Calu3 (cell line): ENCODE measurements at regions not wholly inside any gene's neighbourhood (a gene's known extent, or its start where the extent isn't known, plus 50 kb on each side); places are given as distances from the start of the nearest gene placed in this dataset.

Experiments used
- BruUV-seq: library from RNA; stranded (reverse); fragments of 400-500 nt; replicated peaks from 2 replicates; lab custom pipeline; 2021; lab: Mats Ljungman, UMichigan
- CTCF ChIA-PET: fragments of 300-600 bp; sonication (Branson Sonifier 250); formaldehyde crosslinking; loops from one replicate; lab custom pipeline; 2022; ENCODE audit warnings: antibody characterized with exemption; lab: Charles Lee
- DNase-seq: peaks from one replicate; pipeline ENCODE4 v3.0.0; 2022
- H3K27ac Mint-ChIP-seq: one replicate; pipeline ENCODE4 v1.8.0; 2022; ENCODE audit warnings: mixed read lengths; ENCODE audit not compliant: unreplicated experiment
- H3K27me3 Mint-ChIP-seq: one replicate; pipeline ENCODE4 v1.8.0; 2022; ENCODE audit warnings: mixed read lengths; ENCODE audit not compliant: unreplicated experiment
- H3K36me3 Mint-ChIP-seq: one replicate; pipeline ENCODE4 v1.8.0; 2022; ENCODE audit warnings: mild to moderate bottlenecking, moderate library complexity, mixed read lengths; ENCODE audit not compliant: insufficient read depth, unreplicated experiment
- H3K4me1 Mint-ChIP-seq: one replicate; pipeline ENCODE4 v1.8.0; 2022; ENCODE audit warnings: mild to moderate bottlenecking, low read depth, mixed read lengths; ENCODE audit not compliant: unreplicated experiment
- H3K4me3 Mint-ChIP-seq: one replicate; pipeline ENCODE4 v1.8.0; 2022; ENCODE audit warnings: mild to moderate bottlenecking, low read depth, moderate library complexity, mixed read lengths; ENCODE audit not compliant: unreplicated experiment
- H3K9me3 Mint-ChIP-seq: one replicate; pipeline ENCODE4 v1.8.0; 2022; ENCODE audit warnings: low read depth, mixed read lengths; ENCODE audit not compliant: unreplicated experiment
- intact Hi-C: fragments of 100-400 bp; cut with micrococcal nuclease; formaldehyde crosslinking; loops from one replicate; pipeline ENCODE4 v1.10.0; 2022; ENCODE audit not compliant: unreplicated experiment
- TF ChIP-seq, protein P1 (sequence below): fragments of 200-600 bp; IDR thresholded peaks from one replicate; pipeline ENCODE4 v1.8.0; 2022; ENCODE audit warnings: antibody characterized with exemption; ENCODE audit not compliant: unreplicated experiment

DNA sequence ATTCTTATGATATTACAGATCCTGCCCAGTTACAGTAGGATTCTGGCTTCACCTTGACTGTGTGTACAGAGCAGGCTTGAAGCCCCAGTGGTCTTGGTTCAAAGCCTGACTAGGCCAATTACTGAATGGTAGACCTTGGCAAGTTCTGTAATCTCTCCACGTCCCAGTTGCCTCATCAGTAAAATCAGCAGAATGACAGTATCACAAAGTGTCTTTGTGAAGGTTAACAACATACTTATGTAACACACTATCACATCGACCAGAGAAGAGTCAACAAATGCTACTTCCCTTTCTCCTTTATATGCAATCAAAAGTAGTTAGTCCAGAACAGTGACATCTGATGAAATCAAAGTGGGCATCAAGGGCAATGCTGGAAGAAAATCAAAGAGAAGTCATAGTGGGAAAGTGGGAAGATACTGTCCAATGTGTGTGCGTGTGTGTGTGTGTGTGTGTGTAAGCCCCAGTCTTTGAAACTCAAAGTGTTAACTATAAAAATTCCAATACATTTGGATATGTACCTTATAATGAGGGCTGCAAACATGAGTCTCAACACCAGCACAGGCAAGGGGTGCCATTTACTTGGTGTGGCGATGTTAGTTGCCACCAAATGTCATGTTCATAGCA, 93.5 kb upstream of the EGFLAM start:
- Mint-ChIP-seq H3K27me3 (no peaks in the 10 kb centered on the region), H3K4me3 (no peak overlapping the region), H3K27ac (no peak overlapping the region), H3K9me3 (no peaks in the 10 kb centered on the region), H3K4me1 (peaks cover 9% of the 10 kb centered on the region), H3K36me3 (no peaks in the 10 kb centered on the region)
- TF ChIP-seq, protein P1, sequence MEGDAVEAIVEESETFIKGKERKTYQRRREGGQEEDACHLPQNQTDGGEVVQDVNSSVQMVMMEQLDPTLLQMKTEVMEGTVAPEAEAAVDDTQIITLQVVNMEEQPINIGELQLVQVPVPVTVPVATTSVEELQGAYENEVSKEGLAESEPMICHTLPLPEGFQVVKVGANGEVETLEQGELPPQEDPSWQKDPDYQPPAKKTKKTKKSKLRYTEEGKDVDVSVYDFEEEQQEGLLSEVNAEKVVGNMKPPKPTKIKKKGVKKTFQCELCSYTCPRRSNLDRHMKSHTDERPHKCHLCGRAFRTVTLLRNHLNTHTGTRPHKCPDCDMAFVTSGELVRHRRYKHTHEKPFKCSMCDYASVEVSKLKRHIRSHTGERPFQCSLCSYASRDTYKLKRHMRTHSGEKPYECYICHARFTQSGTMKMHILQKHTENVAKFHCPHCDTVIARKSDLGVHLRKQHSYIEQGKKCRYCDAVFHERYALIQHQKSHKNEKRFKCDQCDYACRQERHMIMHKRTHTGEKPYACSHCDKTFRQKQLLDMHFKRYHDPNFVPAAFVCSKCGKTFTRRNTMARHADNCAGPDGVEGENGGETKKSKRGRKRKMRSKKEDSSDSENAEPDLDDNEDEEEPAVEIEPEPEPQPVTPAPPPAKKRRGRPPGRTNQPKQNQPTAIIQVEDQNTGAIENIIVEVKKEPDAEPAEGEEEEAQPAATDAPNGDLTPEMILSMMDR: no peak
- DNase-seq: no peak
- CTCF ChIA-PET: interaction anchor here (0.6 kb wide), 2 partner anchors 85 to 207 kb away, joined by 4 read pairs; no protein-coding TSS in a partner anchor
- no TSS peak for BruUV-seq
- intact Hi-C loops: loop anchor here (5.0 kb wide), 1 partner anchor 63 kb away; no protein-coding TSS in a partner anchor

DNA sequence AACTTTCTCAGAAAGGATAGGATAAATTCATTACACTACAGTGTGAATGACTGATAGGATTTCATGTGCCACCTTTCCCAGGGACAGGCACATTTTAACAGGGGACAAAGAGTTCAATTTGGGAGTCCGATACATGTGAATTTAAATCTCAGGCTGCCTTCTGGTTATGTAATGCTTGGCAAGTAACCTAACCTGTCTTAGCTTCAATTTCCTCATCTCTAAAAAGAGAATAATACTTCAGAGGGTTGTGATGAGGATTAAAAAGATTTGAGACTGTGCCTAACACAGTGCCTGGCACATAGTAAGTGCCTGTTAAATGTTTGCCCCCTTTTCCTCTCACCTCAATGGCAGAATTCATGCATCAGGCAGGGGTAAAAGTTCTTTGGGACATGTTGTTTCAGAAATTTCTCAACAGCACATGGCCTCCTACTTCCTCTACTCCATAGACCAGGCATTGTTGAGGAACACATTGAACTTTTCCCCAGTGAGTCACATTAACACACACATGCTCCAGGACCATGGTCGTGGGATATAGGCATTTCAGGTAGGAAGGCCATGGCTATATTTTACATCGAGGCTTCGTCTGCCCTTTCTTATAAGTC, 94.6 kb upstream of the EGFLAM start:
- Mint-ChIP-seq H3K27ac (no peak overlapping the region), H3K36me3 (no peaks in the 10 kb centered on the region), H3K4me1 (peaks cover 9% of the 10 kb centered on the region), H3K4me3 (no peak overlapping the region), H3K9me3 (no peaks in the 10 kb centered on the region), H3K27me3 (no peaks in the 10 kb centered on the region)
- peak; percentile 19 for DNase-seq
- TF ChIP-seq, protein P1: no peak
- CTCF ChIA-PET: interaction anchor here (0.6 kb wide), 2 partner anchors 84 to 205 kb away, joined by 4 read pairs; no protein-coding TSS in a partner anchor
- intact Hi-C loops: loop anchor here (5.0 kb wide), 1 partner anchor 61 kb away; no protein-coding TSS in a partner anchor
- no TSS peak for BruUV-seq

DNA sequence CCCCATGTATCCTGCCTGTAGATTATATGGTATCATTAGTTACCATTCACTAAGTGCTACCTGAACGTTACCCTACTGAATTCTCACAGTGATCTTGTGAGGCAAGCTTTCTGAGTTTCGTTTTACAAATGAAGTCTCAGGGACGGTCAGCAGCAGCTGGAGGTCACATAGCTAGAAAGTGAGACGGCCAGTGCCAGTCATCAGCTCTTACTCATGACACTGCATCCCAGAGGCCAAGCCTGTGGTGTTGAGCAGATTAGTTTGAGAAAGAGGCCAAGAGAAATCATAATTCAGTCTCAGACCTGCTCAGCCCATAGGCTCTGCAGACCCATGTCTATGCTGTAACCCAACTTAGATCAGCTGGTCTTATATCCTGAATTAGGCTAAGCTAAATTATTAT, 95.7 kb upstream of the EGFLAM start:
- no peaks in the 10 kb centered on the region for H3K9me3 Mint-ChIP-seq
- DNase-seq: no peak
- H3K27ac Mint-ChIP-seq: no peak overlapping the region
- CTCF ChIA-PET: no interaction called here
- TF ChIP-seq, protein P1: no peak
- no TSS peak for BruUV-seq
- H3K4me3 Mint-ChIP-seq: no peak overlapping the region
- no peaks in the 10 kb centered on the region for H3K36me3 Mint-ChIP-seq
- intact Hi-C loops: loop anchor here (5.0 kb wide), 1 partner anchor 60 kb away; no protein-coding TSS in a partner anchor
- H3K27me3 Mint-ChIP-seq: no peaks in the 10 kb centered on the region
- H3K4me1 Mint-ChIP-seq: peaks cover 9% of the 10 kb centered on the region

DNA sequence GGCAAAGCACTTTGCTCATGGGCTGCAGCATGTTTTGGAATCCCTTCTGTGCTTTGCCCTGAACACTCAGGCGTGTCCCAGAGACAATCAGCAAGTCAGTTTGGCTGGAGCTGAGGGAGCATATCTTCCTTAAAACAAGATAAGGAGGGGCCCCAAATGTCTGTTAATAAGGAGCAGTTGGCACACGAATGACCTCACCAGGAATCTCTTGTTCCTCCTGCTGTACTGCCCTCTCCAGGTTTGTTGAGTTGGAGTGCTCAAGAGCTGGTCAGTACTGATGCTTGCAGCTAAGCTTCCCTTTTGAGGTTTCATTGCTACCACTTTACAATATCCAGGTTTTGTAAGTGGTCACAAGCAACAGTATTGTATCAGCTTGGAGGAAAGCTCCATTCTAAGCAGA, 101.3 kb upstream of the EGFLAM start:
- Mint-ChIP-seq H3K4me1 (peaks cover 12% of the 10 kb centered on the region), H3K27me3 (no peaks in the 10 kb centered on the region), H3K4me3 (no peak overlapping the region), H3K27ac (no peak overlapping the region), H3K36me3 (no peaks in the 10 kb centered on the region), H3K9me3 (no peaks in the 10 kb centered on the region)
- intact Hi-C loops: no loop called here
- CTCF ChIA-PET: no interaction called here
- DNase-seq: no peak
- TF ChIP-seq, protein P1: no peak
- BruUV-seq: no TSS peak
